Smooth muscle cell of the brain vasculature (primary cell): ENCODE measurements at regions not wholly inside any gene's neighbourhood (a gene's known extent, or its start where the extent isn't known, plus 50 kb on each side); places are given as distances from the start of the nearest gene placed in this dataset.
"Not testable (repeated sequence)": the region's sequence is repeated elsewhere in the genome, so short reads cannot be mapped to it uniquely, and the experiment has no call there.

Experiments
- DNase-seq: peaks from one replicate; pipeline ENCODE4 v3.0.0-alpha.2; 2012; ENCODE audit warnings: low read depth, low spot score

GRCh38 chr1:30361890-30362602 is 361.3 kb downstream of the MATN1 start:
- DNase-seq = not testable (repeated sequence)

GRCh38 chr1:30360753-30361152 is 362.6 kb downstream of the MATN1 start:
- no peak for DNase-seq

- no peak for DNase-seq
Observed at GRCh38 chr1:30360281-30360680, 363.1 kb downstream of the MATN1 start.

GRCh38 chr1:30359539-30360220 is 363.7 kb downstream of the MATN1 start:
- DNase-seq = no peak

- no peak for DNase-seq
Observed at GRCh38 chr1:30358500-30358899, 364.9 kb downstream of the MATN1 start.

GRCh38 chr1:30356839-30357238 is 366.5 kb downstream of the MATN1 start:
- DNase-seq = no peak

- no peak for DNase-seq
Observed at GRCh38 chr1:30354410-30354809, 369.0 kb downstream of the MATN1 start.

GRCh38 chr1:30353637-30354036 is 369.7 kb downstream of the MATN1 start:
- no peak for DNase-seq

- no peak for DNase-seq
Observed at GRCh38 chr1:30348147-30348546, 375.2 kb downstream of the MATN1 start.

- DNase-seq = no peak
Observed at GRCh38 chr1:30345491-30346130, 377.8 kb downstream of the MATN1 start.

GRCh38 chr1:30343562-30343961 is 379.8 kb downstream of the MATN1 start:
- no peak for DNase-seq

- DNase-seq = no peak
Observed at GRCh38 chr1:30342535-30343141, 380.7 kb downstream of the MATN1 start.

GRCh38 chr1:30340934-30341333 is 382.5 kb downstream of the MATN1 start:
- no peak for DNase-seq

- no peak for DNase-seq
Observed at GRCh38 chr1:30339866-30340265, 383.5 kb downstream of the MATN1 start.

GRCh38 chr1:30338765-30339164 is 384.6 kb downstream of the MATN1 start:
- no peak for DNase-seq

GRCh38 chr1:30337324-30337620 is 386.1 kb downstream of the MATN1 start:
- DNase-seq = no peak

- DNase-seq = no peak
Observed at GRCh38 chr1:30336550-30337323, 386.6 kb downstream of the MATN1 start.

GRCh38 chr1:30335997-30336390 is 387.4 kb downstream of the MATN1 start:
- DNase-seq = no peak

GRCh38 chr1:30335389-30335996 is 387.9 kb downstream of the MATN1 start:
- DNase-seq = no peak

- DNase-seq = no peak
Observed at GRCh38 chr1:30334767-30335166, 388.6 kb downstream of the MATN1 start.
